NCI-H1436 treated with DMSO at 0.1 percent for 48 hours (cell line): ENCODE measurements at regions not wholly inside any gene's neighbourhood (a gene's known extent, or its start where the extent isn't known, plus 50 kb on each side); places are given as distances from the start of the nearest gene placed in this dataset.
"Not testable (repeated sequence)": the region's sequence is repeated elsewhere in the genome, so short reads cannot be mapped to it uniquely, and the experiment has no call there.

Experiments
- DNase-seq: peaks from one replicate; lab custom pipeline; 2025; lab: John Stamatoyannopoulos, UW

DNA sequence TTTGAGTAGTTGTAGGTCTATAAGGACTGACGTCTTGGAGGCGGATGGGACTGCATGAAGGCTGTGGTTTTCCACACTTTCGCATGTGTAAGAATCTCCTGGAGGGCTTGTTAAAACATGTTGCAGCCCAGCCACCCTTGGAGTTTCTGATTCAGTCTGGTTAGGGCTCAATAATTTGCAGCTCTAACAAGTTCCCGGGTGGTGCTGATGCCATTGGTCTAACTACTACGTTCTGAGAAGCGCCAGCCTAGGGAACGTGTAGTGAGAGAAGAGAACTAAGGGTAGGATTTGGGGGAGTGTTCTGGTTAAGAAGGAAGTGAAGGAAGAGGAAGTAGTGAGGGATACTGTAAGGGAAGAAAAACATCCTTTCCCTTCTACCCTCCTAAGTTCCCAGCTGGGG, 138.9 kb downstream of the LARP7 start:
- DNase-seq, result no peak

GRCh38 chr4:112776535-112776934, 139.6 kb downstream of the LARP7 start:
- DNase-seq, result no peak

DNA sequence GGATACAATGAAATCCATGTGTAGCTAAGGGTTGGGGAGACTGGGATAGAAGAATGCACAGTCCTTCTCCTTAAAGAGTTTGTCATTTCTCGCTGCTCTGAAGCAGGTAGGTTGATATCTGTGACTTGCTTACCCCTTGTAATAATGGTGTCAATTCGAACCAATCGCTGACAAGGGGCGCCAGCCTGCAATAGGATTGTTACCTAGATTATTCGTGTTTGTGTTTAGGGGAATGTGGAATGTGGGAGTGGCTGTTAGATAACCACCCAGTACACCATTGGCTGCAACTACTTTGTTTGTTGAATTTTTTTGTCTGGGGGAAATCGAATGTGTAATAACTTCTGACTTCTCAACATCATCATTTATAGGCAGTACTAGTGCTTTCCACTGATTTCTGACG, 141.6 kb downstream of the LARP7 start:
- DNase-seq, result no peak

DNA sequence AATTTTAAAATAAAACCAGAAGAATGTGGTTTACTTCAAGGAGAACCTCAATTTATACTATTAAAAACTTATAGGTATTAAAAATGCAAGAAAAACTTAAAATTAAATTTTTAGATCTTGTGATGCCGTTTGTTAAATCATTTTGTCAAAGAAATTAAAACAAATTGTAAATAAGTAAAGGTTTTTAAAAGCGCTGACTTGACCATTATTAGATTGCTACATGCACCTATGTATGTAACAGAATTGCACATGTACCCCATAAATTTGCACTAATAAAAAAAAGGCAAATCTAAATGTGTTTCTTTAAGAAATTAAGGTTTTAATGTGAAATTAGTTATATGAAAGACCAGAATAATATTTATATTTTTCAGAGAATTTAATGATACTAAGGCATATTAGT, 156.1 kb downstream of the LARP7 start:
- no peak for DNase-seq

DNA sequence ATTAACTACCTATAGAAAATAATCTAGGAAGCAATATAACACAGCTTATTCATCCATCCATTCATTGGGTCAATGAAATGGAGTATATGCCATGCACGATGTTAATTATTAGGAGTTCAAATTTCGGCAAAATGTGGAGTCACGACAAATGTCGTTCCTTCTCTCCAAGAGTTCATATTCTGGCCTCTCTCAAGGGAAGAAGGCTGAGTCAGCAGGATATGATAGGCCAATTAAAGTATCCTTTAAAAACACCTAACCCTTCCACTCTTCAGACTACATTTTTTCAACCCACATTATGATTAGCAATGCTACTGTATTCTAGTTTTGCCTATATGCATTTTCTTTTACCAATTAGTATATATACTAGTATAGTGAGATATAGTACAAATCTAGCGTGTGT, 163.1 kb downstream of the LARP7 start:
- no peak for DNase-seq

GRCh38 chr4:112801341-112801740, 164.4 kb downstream of the LARP7 start:
- DNase-seq, result no peak

DNA sequence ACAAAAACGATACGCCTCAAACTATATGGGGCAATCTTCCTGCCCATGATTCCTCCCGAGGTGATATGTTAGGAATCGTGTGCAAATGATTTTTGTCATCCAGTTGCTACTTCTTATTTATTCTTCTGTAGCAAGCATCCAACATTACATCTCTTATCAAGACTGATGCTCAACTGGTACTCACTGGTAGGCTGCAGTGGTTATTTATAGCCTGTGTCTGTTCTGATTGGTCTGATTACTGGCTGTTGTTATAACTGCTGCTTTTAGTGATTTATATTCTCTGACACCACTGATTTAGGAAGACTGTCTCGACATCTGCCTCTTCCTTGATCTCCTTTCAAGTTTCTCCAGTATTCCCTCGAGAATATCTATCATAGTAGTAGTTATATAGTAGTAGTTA, 165.8 kb downstream of the LARP7 start:
- DNase-seq, result no peak

- DNase-seq, result no peak
Observed at GRCh38 chr4:112807083-112807482, 170.1 kb downstream of the LARP7 start.

- no peak for DNase-seq
Observed at GRCh38 chr4:112808001-112808400, 171.1 kb downstream of the LARP7 start.

GRCh38 chr4:112813790-112814189, 176.8 kb downstream of the LARP7 start:
- DNase-seq, result no peak

- peak; percentile 18 for DNase-seq
Observed at GRCh38 chr4:112817933-112818593, 181.1 kb downstream of the LARP7 start.

DNA sequence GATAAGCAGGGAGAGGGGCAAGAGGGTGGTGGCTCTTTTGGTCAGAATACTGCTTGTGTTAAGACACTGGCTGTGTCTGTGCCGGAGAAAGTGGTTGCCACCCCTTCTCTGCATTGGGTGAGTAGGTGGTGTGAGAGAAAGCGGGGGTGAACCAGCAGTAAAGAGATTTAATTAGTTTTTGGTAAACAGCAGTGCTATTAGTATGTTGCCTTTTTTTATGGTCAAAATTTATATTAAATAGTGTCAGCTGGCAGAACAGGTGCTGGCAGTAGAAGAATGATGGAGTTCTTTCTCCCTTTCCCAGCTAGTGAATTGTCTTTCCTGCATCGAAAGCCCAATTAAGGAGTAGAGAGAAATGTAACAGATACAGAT, 181.6 kb downstream of the LARP7 start:
- DNase-seq, result no peak

- no peak for DNase-seq
Observed at GRCh38 chr4:112819729-112820128, 182.8 kb downstream of the LARP7 start.

DNA sequence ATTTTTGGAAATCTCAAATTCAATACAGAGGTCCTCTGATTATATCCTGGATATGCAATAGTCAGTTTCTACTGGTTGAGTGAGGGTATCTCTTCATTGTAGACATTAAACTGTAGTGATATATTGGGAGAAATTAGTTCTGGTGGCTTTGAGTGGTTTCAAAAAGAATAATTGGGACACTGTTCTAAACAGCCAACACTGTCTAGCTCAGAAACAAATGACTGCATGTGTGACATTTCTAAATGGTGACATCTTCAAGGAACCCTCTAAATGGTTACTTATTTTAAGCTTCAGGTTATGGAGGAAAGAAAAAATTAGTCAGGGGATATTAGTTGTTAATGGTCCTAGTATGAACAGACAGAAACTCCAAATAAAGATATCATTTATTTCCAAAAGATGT, 186.2 kb downstream of the LARP7 start:
- DNase-seq, result no peak

DNA sequence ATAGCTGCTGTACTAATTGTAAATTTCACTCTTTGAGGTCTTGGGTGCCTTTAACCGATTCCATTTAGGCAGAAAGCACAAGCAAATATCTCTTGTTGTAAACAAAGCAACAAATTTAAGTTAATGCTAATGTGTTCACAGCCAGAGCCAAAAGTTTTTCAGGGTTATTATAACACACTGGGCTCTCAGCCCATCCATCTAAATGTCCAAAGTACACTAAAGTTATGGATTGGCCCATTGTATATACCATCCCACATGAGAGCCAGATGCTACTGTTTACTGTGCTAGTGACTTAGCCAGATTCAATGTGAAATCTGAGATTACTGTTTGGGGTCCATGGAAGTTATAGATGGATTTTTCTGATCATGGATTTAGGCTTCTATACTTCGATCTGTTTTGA, 186.7 kb downstream of the LARP7 start:
- DNase-seq, result no peak

DNA sequence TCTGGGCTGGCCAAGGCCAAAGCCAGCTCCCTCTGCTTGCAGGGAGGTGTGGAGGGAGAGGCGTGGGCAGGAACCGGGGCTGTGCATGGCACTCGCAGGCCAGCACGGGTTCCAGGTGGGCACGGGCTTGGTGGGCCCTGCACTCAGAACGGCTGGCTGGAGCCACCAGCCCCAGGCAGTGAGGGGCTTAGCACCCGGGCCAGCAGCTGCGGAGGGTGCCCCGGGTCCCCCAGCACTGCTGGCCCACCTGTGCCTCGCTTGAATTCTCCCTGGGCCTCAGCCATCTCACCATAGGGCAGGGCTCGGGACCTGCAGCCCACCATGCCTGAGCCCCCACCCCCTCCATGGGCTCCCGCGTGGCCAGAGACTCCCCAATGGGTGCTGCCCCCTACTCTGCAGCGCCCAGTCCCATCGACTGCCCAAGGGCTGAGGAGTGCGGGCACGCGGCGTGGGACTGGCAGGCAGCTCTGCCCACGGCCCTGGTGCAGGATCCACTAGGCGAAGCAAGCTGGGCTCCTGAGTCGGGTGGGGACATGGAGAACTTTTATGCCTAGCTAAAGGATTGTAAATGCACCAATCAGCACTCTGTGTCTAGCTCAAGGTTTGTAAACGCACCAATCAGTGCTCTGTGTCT, 193.9 kb downstream of the LARP7 start:
- DNase-seq, result no peak

GRCh38 chr4:112832493-112832892, 195.6 kb downstream of the LARP7 start:
- no peak for DNase-seq

DNA sequence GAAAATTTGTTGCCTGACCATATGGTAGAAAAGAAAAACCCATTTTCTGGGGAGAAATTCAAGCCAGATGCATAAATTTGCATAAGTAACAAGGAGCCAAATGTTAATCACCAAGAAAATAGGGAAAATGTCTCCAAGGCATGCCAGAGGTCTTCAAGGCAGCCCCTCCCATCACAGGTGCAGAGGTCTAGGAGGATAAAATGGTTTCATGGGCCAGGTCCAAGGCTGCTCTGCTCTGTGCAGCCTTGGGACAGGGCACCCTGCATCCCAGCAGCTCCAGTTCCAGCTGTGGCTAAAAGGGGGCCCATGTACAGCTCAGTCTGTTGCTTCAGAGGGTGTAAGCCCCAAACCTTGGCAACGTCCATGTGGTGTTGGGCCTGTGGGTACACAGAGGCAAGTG, 200.0 kb downstream of the LARP7 start:
- no peak for DNase-seq

GRCh38 chr4:112838015-112838414, 201.1 kb downstream of the LARP7 start:
- DNase-seq, result not testable (repeated sequence)

GRCh38 chr4:112840061-112840460, 203.1 kb downstream of the LARP7 start:
- DNase-seq, result no peak

DNA sequence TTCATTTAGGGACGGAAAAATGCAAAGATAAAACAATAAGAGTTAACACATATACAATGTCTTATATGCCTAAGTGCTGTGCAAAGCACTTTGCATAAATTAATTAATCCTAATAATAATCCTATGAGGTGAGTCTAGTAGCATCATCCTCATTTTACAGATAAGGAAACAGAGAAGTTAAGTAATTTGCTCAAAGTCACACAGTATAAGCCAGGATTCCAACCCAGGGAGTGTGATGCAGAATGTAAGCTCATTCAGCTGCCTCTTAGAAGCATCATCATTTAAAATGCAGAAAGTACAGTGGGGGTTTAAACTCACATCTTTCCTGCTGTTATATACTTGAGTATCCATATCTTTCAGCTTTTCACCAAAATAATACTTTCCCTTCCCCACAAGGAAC, 203.7 kb downstream of the LARP7 start:
- DNase-seq, result no peak

DNA sequence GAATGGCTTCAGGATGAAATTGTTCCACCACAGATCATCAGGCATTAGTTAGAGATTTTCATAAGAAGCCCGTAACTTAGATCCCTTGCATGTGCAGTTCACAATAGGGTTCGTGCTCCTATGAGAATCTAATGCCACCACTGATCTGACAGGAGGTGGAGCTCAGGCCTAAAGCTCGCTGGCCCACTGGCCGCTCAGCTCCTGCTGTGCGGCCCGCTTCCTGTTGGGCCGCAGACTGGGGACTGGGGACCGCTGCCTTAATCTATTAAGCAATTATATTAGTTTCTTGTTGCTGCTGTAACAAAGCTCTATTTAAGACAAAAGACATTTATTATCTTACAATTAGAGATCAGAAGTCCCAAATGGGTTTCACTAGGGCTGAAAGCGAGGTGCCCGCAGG, 205.6 kb downstream of the LARP7 start:
- DNase-seq, result no peak

- no peak for DNase-seq
Observed at GRCh38 chr4:112845386-112845785, 204.1 kb upstream of the ANK2 start.

- no peak for DNase-seq
Observed at GRCh38 chr4:112847045-112847444, 202.4 kb upstream of the ANK2 start.
